ENCODE measurements at regions not wholly inside any gene's neighbourhood (a gene's known extent, or its start where the extent isn't known, plus 50 kb on each side); places are given as distances from the start of the nearest gene placed in this dataset.

DNA sequence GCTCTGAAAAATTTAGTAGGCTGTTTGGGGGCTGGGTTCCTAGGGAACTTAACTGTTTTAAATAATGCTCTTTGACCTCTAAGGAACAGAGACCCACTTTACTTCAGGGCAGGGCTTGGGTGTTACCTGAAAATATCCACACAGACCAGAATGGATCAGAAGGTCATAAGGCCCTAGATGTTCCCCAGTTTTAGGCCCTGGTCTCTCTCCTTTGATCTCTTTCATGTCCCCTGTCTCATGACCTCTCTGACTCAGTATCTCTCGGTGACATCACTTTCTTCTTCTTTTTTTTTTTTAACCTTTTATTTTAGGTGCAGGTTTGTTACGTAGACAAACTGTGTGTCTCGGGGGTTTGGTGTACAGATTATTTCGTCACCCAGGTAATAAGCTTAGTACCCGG is 272.1 kb upstream of the SGK1 start:
- no peaks in the 10 kb centered on the region for H3K36me3 ChIP-seq (ENCODE audit: control insufficient read depth, insufficient read depth, low read length)
- H3K27me3 ChIP-seq (ENCODE audit: control insufficient read depth, insufficient read depth, low read length) = no peaks in the 10 kb centered on the region
- no peak overlapping the region for H2AFZ ChIP-seq
- no peaks in the 10 kb centered on the region for H3K79me2 ChIP-seq
- no peak overlapping the region for H3K9ac ChIP-seq
- no peak overlapping the region for H3K27ac ChIP-seq
- H3K9me3 ChIP-seq (ENCODE audit: control insufficient read depth, low read length) = no peaks in the 10 kb centered on the region
- H3K4me3 ChIP-seq (ENCODE audit: low read depth, low read length) = no peak overlapping the region
- H3K4me2 ChIP-seq (ENCODE audit: low read length) = no peak overlapping the region
- peaks cover 5% of the 10 kb centered on the region for H3K4me1 ChIP-seq
- TF ChIP-seq, protein P1, sequence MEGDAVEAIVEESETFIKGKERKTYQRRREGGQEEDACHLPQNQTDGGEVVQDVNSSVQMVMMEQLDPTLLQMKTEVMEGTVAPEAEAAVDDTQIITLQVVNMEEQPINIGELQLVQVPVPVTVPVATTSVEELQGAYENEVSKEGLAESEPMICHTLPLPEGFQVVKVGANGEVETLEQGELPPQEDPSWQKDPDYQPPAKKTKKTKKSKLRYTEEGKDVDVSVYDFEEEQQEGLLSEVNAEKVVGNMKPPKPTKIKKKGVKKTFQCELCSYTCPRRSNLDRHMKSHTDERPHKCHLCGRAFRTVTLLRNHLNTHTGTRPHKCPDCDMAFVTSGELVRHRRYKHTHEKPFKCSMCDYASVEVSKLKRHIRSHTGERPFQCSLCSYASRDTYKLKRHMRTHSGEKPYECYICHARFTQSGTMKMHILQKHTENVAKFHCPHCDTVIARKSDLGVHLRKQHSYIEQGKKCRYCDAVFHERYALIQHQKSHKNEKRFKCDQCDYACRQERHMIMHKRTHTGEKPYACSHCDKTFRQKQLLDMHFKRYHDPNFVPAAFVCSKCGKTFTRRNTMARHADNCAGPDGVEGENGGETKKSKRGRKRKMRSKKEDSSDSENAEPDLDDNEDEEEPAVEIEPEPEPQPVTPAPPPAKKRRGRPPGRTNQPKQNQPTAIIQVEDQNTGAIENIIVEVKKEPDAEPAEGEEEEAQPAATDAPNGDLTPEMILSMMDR (IDR thresholded peaks at IDR 0.05) = no peak

DNA sequence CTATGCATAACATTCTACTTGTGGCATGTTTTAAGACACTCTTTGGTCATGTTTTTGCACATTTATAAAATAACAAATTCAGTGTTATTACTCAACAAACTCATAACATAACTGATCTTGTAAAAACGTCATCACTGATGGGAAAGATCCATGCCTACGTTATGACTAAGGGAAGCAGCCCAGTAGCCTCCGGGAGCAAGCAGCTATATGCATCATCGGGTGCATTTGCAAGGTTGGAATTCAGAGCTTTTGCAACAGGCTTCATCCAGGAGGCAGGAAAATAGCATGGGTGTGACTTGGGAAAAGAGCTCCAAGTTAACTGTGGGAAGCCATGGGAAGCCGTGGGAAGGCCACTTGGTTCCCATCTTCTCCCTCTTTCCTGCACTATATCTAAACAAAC is 271.6 kb upstream of the SGK1 start:
- Histone ChIP-seq H3K27ac (no peak overlapping the region), H3K4me3 (ENCODE audit: low read depth, low read length) (no peak overlapping the region), H3K4me2 (ENCODE audit: low read length) (no peak overlapping the region), H2AFZ (no peak overlapping the region), H3K9me3 (ENCODE audit: control insufficient read depth, low read length) (no peaks in the 10 kb centered on the region), H3K4me1 (peaks cover 5% of the 10 kb centered on the region), H3K27me3 (ENCODE audit: control insufficient read depth, insufficient read depth, low read length) (no peaks in the 10 kb centered on the region), H3K79me2 (no peaks in the 10 kb centered on the region), H3K36me3 (ENCODE audit: control insufficient read depth, insufficient read depth, low read length) (no peaks in the 10 kb centered on the region), H3K9ac (no peak overlapping the region)
- TF ChIP-seq, protein P1 (IDR thresholded peaks at IDR 0.05) = no peak

DNA sequence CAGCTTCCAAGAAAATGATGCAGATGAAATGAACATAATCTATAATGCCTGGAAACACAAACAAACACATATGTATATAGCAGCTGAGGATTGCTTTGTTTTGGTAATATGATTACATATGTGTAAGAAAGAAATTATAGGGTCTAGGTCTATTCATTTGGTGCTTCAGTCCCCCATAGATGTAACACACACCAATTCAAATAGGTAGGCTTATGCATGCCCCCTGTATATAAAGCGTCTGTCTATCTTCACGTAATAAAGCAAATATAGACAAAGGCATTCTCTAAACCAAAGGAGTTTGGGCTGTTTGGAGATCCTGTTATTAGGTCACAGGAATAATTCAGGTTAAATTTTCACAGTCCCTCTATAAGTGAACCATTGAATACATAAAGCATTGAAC is 270.4 kb upstream of the SGK1 start:
- H3K36me3 ChIP-seq (ENCODE audit: control insufficient read depth, insufficient read depth, low read length) = no peaks in the 10 kb centered on the region
- H3K27me3 ChIP-seq (ENCODE audit: control insufficient read depth, insufficient read depth, low read length) = no peaks in the 10 kb centered on the region
- TF ChIP-seq, protein P1 (IDR thresholded peaks at IDR 0.05) = no peak
- peaks cover 2% of the 10 kb centered on the region for H3K4me1 ChIP-seq
- no peak overlapping the region for H3K9ac ChIP-seq
- no peak overlapping the region for H3K27ac ChIP-seq
- H3K4me3 ChIP-seq (ENCODE audit: low read depth, low read length) = no peak overlapping the region
- H2AFZ ChIP-seq = peak overlapping the region; percentile 39
- no peaks in the 10 kb centered on the region for H3K9me3 ChIP-seq (ENCODE audit: control insufficient read depth, low read length)
- no peaks in the 10 kb centered on the region for H3K79me2 ChIP-seq
- no peak overlapping the region for H3K4me2 ChIP-seq (ENCODE audit: low read length)

DNA sequence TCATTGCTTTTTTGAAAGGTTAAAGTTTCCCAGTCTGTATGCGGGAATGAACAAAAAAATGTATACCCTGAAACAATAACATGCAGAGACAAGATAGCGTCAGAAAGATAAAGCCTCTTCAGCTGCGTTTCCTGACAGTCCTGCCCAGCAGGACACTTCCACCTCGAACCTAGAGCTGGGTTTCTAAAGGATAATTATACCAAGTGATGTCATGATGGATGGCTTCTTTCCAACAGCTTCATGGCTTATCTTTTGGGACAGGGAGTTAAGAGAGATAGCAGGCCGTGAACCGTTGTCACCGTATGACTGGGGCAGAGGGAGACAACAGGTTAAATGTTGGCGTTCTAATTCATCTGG is 267.6 kb upstream of the SGK1 start:
- Histone ChIP-seq H2AFZ (no peak overlapping the region), H3K9me3 (ENCODE audit: control insufficient read depth, low read length) (no peaks in the 10 kb centered on the region), H3K79me2 (no peaks in the 10 kb centered on the region), H3K4me1 (peaks cover 2% of the 10 kb centered on the region), H3K4me3 (ENCODE audit: low read depth, low read length) (no peak overlapping the region), H3K36me3 (ENCODE audit: control insufficient read depth, insufficient read depth, low read length) (no peaks in the 10 kb centered on the region), H3K9ac (no peak overlapping the region), H3K4me2 (ENCODE audit: low read length) (no peak overlapping the region), H3K27me3 (ENCODE audit: control insufficient read depth, insufficient read depth, low read length) (no peaks in the 10 kb centered on the region), H3K27ac (no peak overlapping the region)
- TF ChIP-seq, protein P1 (IDR thresholded peaks at IDR 0.05) = no peak

DNA sequence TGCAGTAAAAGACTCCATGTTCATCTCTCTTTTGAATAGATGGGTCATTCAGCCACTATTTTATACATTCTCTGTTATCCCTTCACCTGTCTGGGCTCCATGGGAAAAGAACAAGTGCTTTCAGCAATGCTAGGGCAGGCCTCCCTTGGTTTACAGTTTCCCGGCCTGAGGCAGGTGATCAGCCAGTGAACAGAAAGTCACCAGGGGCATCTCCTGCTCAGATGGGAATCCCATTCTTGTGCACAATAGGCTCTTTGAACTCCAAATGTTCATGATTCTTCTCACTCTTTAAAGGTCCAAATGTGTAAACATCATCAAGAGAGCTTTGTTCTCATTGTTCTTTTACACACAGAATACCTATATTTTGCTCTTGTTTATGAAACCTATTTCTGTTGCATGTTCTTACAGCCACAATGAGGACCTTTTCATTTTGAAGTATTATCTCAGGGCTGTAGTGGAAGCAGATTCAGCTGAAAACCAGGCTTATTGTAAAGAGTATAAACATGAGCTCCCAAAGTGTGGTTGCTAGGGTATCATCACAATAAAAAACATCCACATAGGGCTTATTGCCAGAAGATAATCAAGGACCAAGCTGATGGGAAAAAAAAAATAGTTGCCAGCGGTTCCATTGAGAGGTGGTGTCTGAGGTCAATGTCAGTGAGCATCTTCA is 267.1 kb upstream of the SGK1 start:
- no peak overlapping the region for H3K9ac ChIP-seq
- no peak overlapping the region for H3K27ac ChIP-seq
- H3K4me3 ChIP-seq (ENCODE audit: low read depth, low read length) = no peak overlapping the region

More for the DNA sequence above, 267.1 kb upstream of the SGK1 start:
- Histone ChIP-seq H3K9me3 (ENCODE audit: control insufficient read depth, low read length) (no peaks in the 10 kb centered on the region), H3K79me2 (no peaks in the 10 kb centered on the region), H3K4me2 (ENCODE audit: low read length) (no peak overlapping the region), H3K36me3 (ENCODE audit: control insufficient read depth, insufficient read depth, low read length) (no peaks in the 10 kb centered on the region), H2AFZ (no peak overlapping the region), H3K27me3 (ENCODE audit: control insufficient read depth, insufficient read depth, low read length) (no peaks in the 10 kb centered on the region), H3K4me1 (peaks cover 2% of the 10 kb centered on the region)
- TF ChIP-seq, protein P1 (IDR thresholded peaks at IDR 0.05) = no peak
